Gastroesophageal sphincter (tissue), 3 donors: ENCODE measurements at regions not wholly inside any gene's neighbourhood (a gene's known extent, or its start where the extent isn't known, plus 50 kb on each side); places are given as distances from the start of the nearest gene placed in this dataset.

Experiments used
- CTCF ChIP-seq, 4 experiments: fragments of 200-600 bp in 2 of 4; fragments of 450-650 bp in 2 of 4; sonication (generic) in 1 of 4; IDR thresholded peaks; one replicate each; pipeline ENCODE4 v1.5.1; 2017 to 2019; ENCODE audit warnings: antibody characterized with exemption in 4 of 4, mild to moderate bottlenecking in 2 of 4, moderate library complexity in 2 of 4
- EP300 ChIP-seq: sonication (generic); formaldehyde crosslinking; IDR thresholded peaks from one replicate; pipeline ENCODE4 v1.6.1; 2017; ENCODE audit warnings: antibody characterized with exemption, mild to moderate bottlenecking
- POLR2A ChIP-seq, 2 donors: fragments of 450-650 bp; IDR thresholded peaks; one replicate each; pipeline ENCODE4 v1.6.1; 2017; ENCODE audit warnings: antibody characterized with exemption in 2 of 2, mild to moderate bottlenecking in 2 of 2, moderate library complexity in 1 of 2
- POLR2AphosphoS5 ChIP-seq: sonication (generic); formaldehyde crosslinking; IDR thresholded peaks from one replicate; pipeline ENCODE4 v1.6.1; 2017; ENCODE audit warnings: antibody characterized with exemption

GRCh38 chr9:26685818-26686217 lies 206.8 kb downstream of the CAAP1 start:
- TF ChIP-seq POLR2AphosphoS5 = no peak
- no peak for TF ChIP-seq CTCF (IDR thresholded peaks at IDR 0.05)
- no peak for TF ChIP-seq POLR2A (IDR thresholded peaks at IDR 0.05)
- TF ChIP-seq EP300 = no peak
